H9 (cell line): ENCODE measurements at regions not wholly inside any gene's neighbourhood (a gene's known extent, or its start where the extent isn't known, plus 50 kb on each side); places are given as distances from the start of the nearest gene placed in this dataset.

Source experiments
- DNase-seq: peaks from one replicate; pipeline ENCODE4 v3.0.0-alpha.2; 2017
- H2AFZ ChIP-seq: one replicate; pipeline ENCODE4 v1.6.1; 2013; ENCODE audit warnings: mild to moderate bottlenecking, low read length, control low read depth, moderate library complexity
- H2AK5ac ChIP-seq: 2 replicates; pipeline ENCODE4 v1.6.1; 2013; ENCODE audit warnings: low read length, control low read depth, mixed read lengths; ENCODE audit not compliant: insufficient read length
- H2BK120ac ChIP-seq: one replicate; pipeline ENCODE4 v1.6.1; 2013; ENCODE audit warnings: low read depth, mild to moderate bottlenecking, low read length, control low read depth, inconsistent platforms; ENCODE audit not compliant: poor library complexity, severe bottlenecking
- H2BK12ac ChIP-seq: 2 replicates; pipeline ENCODE4 v1.6.1; 2013; ENCODE audit warnings: low read length, control low read depth, mixed read lengths, low read depth; ENCODE audit not compliant: insufficient read length
- H2BK15ac ChIP-seq: 2 replicates; pipeline ENCODE4 v1.6.1; 2013; ENCODE audit warnings: low read depth, low read length, control low read depth
- H2BK20ac ChIP-seq: one replicate; pipeline ENCODE4 v1.6.1; 2013; ENCODE audit warnings: low read depth, mild to moderate bottlenecking, low read length, control low read depth, inconsistent platforms; ENCODE audit not compliant: poor library complexity, severe bottlenecking
- H2BK5ac ChIP-seq: 2 replicates; pipeline ENCODE4 v1.6.1; 2013; ENCODE audit warnings: low read length, control low read depth, mixed read lengths; ENCODE audit not compliant: insufficient read length
- H3K14ac ChIP-seq: 2 replicates; pipeline ENCODE4 v1.6.1; 2013; ENCODE audit warnings: low read length, control low read depth; ENCODE audit not compliant: insufficient read depth
- H3K18ac ChIP-seq: 2 replicates; pipeline ENCODE4 v1.6.1; 2013; ENCODE audit warnings: low read depth, mild to moderate bottlenecking, mixed read lengths, low read length, control low read depth; ENCODE audit not compliant: insufficient read length
- H3K23ac ChIP-seq: 2 replicates; pipeline ENCODE4 v1.6.1; 2013; ENCODE audit warnings: low read length, control low read depth, mixed read lengths, low read depth; ENCODE audit not compliant: insufficient read length
- H3K23me2 ChIP-seq: 2 replicates; pipeline ENCODE4 v1.6.1; 2013; ENCODE audit warnings: low read depth, mild to moderate bottlenecking, mixed read lengths, low read length, control low read depth; ENCODE audit not compliant: insufficient read length, poor library complexity, severe bottlenecking
- H3K27ac ChIP-seq: 2 replicates; pipeline ENCODE4 v1.5.1; 2013; ENCODE audit warnings: low read length, control low read depth, mixed read lengths, low read depth; ENCODE audit not compliant: insufficient read length
- H3K27me3 ChIP-seq: 2 replicates; pipeline ENCODE4 v1.6.1; 2013; ENCODE audit warnings: low read length, control low read depth, inconsistent platforms; ENCODE audit not compliant: insufficient read depth
- H3K4ac ChIP-seq: 2 replicates; pipeline ENCODE4 v1.6.1; 2013; ENCODE audit warnings: low read depth, mild to moderate bottlenecking, control low read depth, inconsistent platforms, low read length, moderate library complexity
- H3K4me1 ChIP-seq: 2 replicates; pipeline ENCODE4 v1.6.1; 2013; ENCODE audit warnings: low read length, control low read depth, inconsistent platforms; ENCODE audit not compliant: insufficient read depth
- H3K4me2 ChIP-seq: 2 replicates; pipeline ENCODE4 v1.6.1; 2013; ENCODE audit warnings: low read length, control low read depth, mixed read lengths; ENCODE audit not compliant: insufficient read length, insufficient read depth
- H3K56ac ChIP-seq: 2 replicates; pipeline ENCODE4 v1.6.1; 2013; ENCODE audit warnings: low read depth, mild to moderate bottlenecking, mixed read lengths, low read length, control low read depth; ENCODE audit not compliant: insufficient read length
- H3K79me1 ChIP-seq: 2 replicates; pipeline ENCODE4 v1.6.1; 2013; ENCODE audit warnings: low read depth, mild to moderate bottlenecking, moderate library complexity, low read length, control low read depth, inconsistent platforms; ENCODE audit not compliant: insufficient read depth, poor library complexity, severe bottlenecking
- H3K79me2 ChIP-seq: 2 replicates; pipeline ENCODE4 v1.6.1; 2013; ENCODE audit warnings: low read length, control low read depth, inconsistent platforms; ENCODE audit not compliant: insufficient read depth
- H3K9ac ChIP-seq: 2 replicates; pipeline ENCODE4 v1.6.1; 2013; ENCODE audit warnings: low read length, control low read depth, mixed read lengths; ENCODE audit not compliant: insufficient read length; ENCODE audit errors: extremely low read depth
- H3K9me3 ChIP-seq: one replicate; pipeline ENCODE4 v1.6.1; 2013; ENCODE audit warnings: low read depth, low read length, inconsistent platforms; ENCODE audit not compliant: control insufficient read depth
- H3T11ph ChIP-seq: one replicate; pipeline ENCODE4 v1.6.1; 2013; ENCODE audit warnings: mild to moderate bottlenecking, low read length, control low read depth, inconsistent platforms
- H4K20me1 ChIP-seq: one replicate; pipeline ENCODE4 v1.6.1; 2013; ENCODE audit not compliant: control insufficient read depth, insufficient read length, insufficient read depth
- H4K5ac ChIP-seq: 2 replicates; pipeline ENCODE4 v1.6.1; 2013; ENCODE audit warnings: low read depth, mild to moderate bottlenecking, mixed read lengths, low read length, control low read depth; ENCODE audit not compliant: insufficient read length
- H4K8ac ChIP-seq: replicated peaks from 2 replicates; pipeline ENCODE4 v1.6.1; 2013; ENCODE audit warnings: low read length, control low read depth, mixed read lengths, low read depth; ENCODE audit not compliant: insufficient read length
- H4K91ac ChIP-seq: 2 replicates; pipeline ENCODE4 v1.6.1; 2013; ENCODE audit warnings: low read depth, mild to moderate bottlenecking, moderate library complexity, mixed read lengths, low read length, control low read depth; ENCODE audit not compliant: insufficient read length
- H3K27ac Mint-ChIP-seq, 3 experiments: 2 replicates in 2 of 3; 3 replicates in 1 of 3; pipeline ENCODE4 v1.8.0; 2020 to 2021; ENCODE audit warnings: mixed read lengths in 3 of 3, mild to moderate bottlenecking in 1 of 3, moderate library complexity in 1 of 3
- H3K27me3 Mint-ChIP-seq: 2 replicates; pipeline ENCODE4 v1.8.0; 2021; ENCODE audit warnings: low read depth, mild to moderate bottlenecking, moderate library complexity, mixed read lengths
- H3K36me3 Mint-ChIP-seq, 3 experiments: 2 replicates in 2 of 3; 3 replicates in 1 of 3; pipeline ENCODE4 v1.8.0; 2020 to 2021; ENCODE audit warnings: low read depth in 3 of 3, mixed read lengths in 3 of 3; ENCODE audit not compliant: insufficient read depth in 1 of 3
- H3K4me1 Mint-ChIP-seq, 2 experiments: 2 replicates each; pipeline ENCODE4 v1.8.0; 2020; ENCODE audit warnings: mixed read lengths in 2 of 2
- H3K4me3 Mint-ChIP-seq, 2 experiments: 2 replicates in 1 of 2; 3 replicates in 1 of 2; pipeline ENCODE4 v1.8.0; 2020 to 2021; ENCODE audit warnings: mild to moderate bottlenecking in 2 of 2, mixed read lengths in 2 of 2, moderate library complexity in 1 of 2
- H3K9me3 Mint-ChIP-seq, 2 experiments: 2 replicates in 1 of 2; 3 replicates in 1 of 2; pipeline ENCODE4 v1.8.0; 2020; ENCODE audit warnings: mild to moderate bottlenecking in 2 of 2, mixed read lengths in 2 of 2, moderate library complexity in 1 of 2
- WGBS: extraction: QIAGEN DNeasy Blood & Tissue Kit; methylation state at CpG from one replicate; pipeline ENCODE4 v1.1.7; 2013; ENCODE audit warnings: missing lambda C conversion rate, low lambda C conversion rate, mixed read lengths; ENCODE audit not compliant: insufficient read length; ENCODE audit errors: extremely low coverage; 5-methylcytosine and 5-hydroxymethylcytosine counted together
- TF ChIP-seq, protein P1 (sequence below): fragments of 200-600 bp; sonication (generic); conservative IDR thresholded peaks from 3 replicates; pipeline ENCODE4 v1.8.0; 2021; ENCODE audit warnings: antibody characterized with exemption, mild to moderate bottlenecking

DNA sequence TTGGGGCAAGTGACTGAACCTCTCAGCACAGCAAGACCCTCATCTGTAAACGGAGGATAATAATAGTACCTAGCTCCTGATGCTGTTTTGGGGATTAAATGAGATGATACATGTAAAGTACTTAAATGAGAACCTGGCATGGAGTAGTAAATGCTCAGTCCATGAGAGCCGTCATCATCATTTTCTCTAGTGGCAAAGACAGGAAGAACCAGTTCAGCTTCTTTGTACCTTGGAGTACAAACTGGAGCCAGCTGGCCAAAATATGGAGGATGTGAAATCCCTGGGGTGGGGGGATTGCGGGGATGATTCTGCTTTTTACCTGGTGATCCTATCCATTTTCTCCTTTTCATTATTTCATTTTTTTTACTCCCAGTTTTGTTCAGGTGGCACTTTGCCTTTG lies 204.2 kb upstream of the LRRN1 start:
- Histone ChIP-seq H3K4me2 (no peak overlapping the region), H3K23me2 (no peaks in the 10 kb centered on the region), H2BK12ac (no peak overlapping the region), H4K8ac (no peak overlapping the region), H4K91ac (no peak overlapping the region), H4K20me1 (no peaks in the 10 kb centered on the region), H3K79me2 (no peaks in the 10 kb centered on the region), H3K14ac (no peak overlapping the region), H2AFZ (no peak overlapping the region), H3K23ac (no peak overlapping the region), H3K79me1 (no peaks in the 10 kb centered on the region), H3T11ph (no peak overlapping the region), H3K4me1 (no peaks in the 10 kb centered on the region), H3K56ac (no peak overlapping the region), H2BK120ac (no peak overlapping the region), H2BK5ac (no peak overlapping the region), H3K27me3 (no peaks in the 10 kb centered on the region), H2BK15ac (no peak overlapping the region), H2AK5ac (no peak overlapping the region), H4K5ac (no peak overlapping the region), H3K4ac (no peak overlapping the region), H3K18ac (no peak overlapping the region), H2BK20ac (no peak overlapping the region), H3K9ac (no peak overlapping the region), H3K9me3 (no peaks in the 10 kb centered on the region), H3K27ac (no peak overlapping the region)
- DNase-seq = no peak
- peaks cover 1% of the 10 kb centered on the region for H3K27me3 Mint-ChIP-seq
- TF ChIP-seq, protein P1, sequence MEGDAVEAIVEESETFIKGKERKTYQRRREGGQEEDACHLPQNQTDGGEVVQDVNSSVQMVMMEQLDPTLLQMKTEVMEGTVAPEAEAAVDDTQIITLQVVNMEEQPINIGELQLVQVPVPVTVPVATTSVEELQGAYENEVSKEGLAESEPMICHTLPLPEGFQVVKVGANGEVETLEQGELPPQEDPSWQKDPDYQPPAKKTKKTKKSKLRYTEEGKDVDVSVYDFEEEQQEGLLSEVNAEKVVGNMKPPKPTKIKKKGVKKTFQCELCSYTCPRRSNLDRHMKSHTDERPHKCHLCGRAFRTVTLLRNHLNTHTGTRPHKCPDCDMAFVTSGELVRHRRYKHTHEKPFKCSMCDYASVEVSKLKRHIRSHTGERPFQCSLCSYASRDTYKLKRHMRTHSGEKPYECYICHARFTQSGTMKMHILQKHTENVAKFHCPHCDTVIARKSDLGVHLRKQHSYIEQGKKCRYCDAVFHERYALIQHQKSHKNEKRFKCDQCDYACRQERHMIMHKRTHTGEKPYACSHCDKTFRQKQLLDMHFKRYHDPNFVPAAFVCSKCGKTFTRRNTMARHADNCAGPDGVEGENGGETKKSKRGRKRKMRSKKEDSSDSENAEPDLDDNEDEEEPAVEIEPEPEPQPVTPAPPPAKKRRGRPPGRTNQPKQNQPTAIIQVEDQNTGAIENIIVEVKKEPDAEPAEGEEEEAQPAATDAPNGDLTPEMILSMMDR = no peak
- no CpG with 5 or more reads among the region's 3 CpGs for WGBS
- no peak overlapping the region for H3K27ac Mint-ChIP-seq
- H3K36me3 Mint-ChIP-seq = no peaks in the 10 kb centered on the region
- peaks cover 0 to 3% of the 10 kb centered on the region in 2 experiments; a peak in 1 of 4 replicates for H3K4me1 Mint-ChIP-seq
- no peak overlapping the region for H3K4me3 Mint-ChIP-seq
- H3K9me3 Mint-ChIP-seq = no peaks in the 10 kb centered on the region; a peak in 1 of 5 replicates
